ENCODE measurements at regions not wholly inside any gene's neighbourhood (a gene's known extent, or its start where the extent isn't known, plus 50 kb on each side); places are given as distances from the start of the nearest gene placed in this dataset.

GRCh38 chr13:32895296-32895695 is 120.9 kb upstream of the KL start (continued):
- no peak for TF ChIP-seq ZNF687 (CRISPR knock-in tag; IDR thresholded peaks at IDR 0.05)
- no peak for TF ChIP-seq PATZ1 (CRISPR knock-in tag; IDR thresholded peaks at IDR 0.05)

GRCh38 chr13:32897296-32897695 is 118.9 kb upstream of the KL start:
- H2AFZ ChIP-seq (ENCODE audit: low read length): no peak overlapping the region
- FAIRE-seq (no peak), ATAC-seq (no peak), DNase-seq (ENCODE audit: low spot score) (no peak)
- TF ChIP-seq RXRA (CRISPR knock-in tag; IDR thresholded peaks at IDR 0.05) (no peak), ZNF615 (CRISPR knock-in tag; IDR thresholded peaks at IDR 0.05; ENCODE audit: borderline replicate concordance) (no peak), ZNF678 (CRISPR knock-in tag; IDR thresholded peaks at IDR 0.05) (no peak), ATF7 (IDR thresholded peaks at IDR 0.05) (no peak), ATF7 (CRISPR knock-in tag; IDR thresholded peaks at IDR 0.05) (no peak), TMF1 (CRISPR knock-in tag; IDR thresholded peaks at IDR 0.05; ENCODE audit: low read depth) (no peak), ZBTB14 (CRISPR knock-in tag; IDR thresholded peaks at IDR 0.05) (no peak), ZNF430 (CRISPR knock-in tag; IDR thresholded peaks at IDR 0.05) (no peak), SP1 (IDR thresholded peaks at IDR 0.05) (no peak), SP1 (CRISPR knock-in tag; IDR thresholded peaks at IDR 0.05) (no peak), SIN3B (IDR thresholded peaks at IDR 0.05; ENCODE audit: low read length) (no peak), GLI4 (CRISPR knock-in tag; IDR thresholded peaks at IDR 0.05; ENCODE audit: borderline replicate concordance) (no peak), FOXK2 (IDR thresholded peaks at IDR 0.05) (no peak), FOXA1 (IDR thresholded peaks at IDR 0.05) (no peak), FOXA1 (CRISPR knock-in tag; IDR thresholded peaks at IDR 0.05) (no peak), ZNF256 (CRISPR knock-in tag; conservative IDR thresholded peaks at IDR 0.05) (no peak)
- no TSS peak for BruUV-seq (replicated peaks)
- no peak overlapping the region for H3K4me3 ChIP-seq (replicated peaks in 1 of 3; ENCODE audit: insufficient read depth in 1 of 3, low read depth in 2 of 3, low read length in 3 of 3)
- H3K27ac ChIP-seq (ENCODE audit: extremely low read length, insufficient read depth, low read length): no peak overlapping the region
- no peak overlapping the region for H3K9ac ChIP-seq (ENCODE audit: insufficient read depth, low read depth, low read length)
- H4K20me1 ChIP-seq (ENCODE audit: insufficient read depth, low read length): no peaks in the 10 kb centered on the region
- ChIA-PET CTCF (ENCODE audit: low intra/inter-chr PET ratio, low total read pairs) (no interaction called here), POLR2A (no interaction called here)
- H3K4me1 ChIP-seq (ENCODE audit: insufficient read depth, low read length): no peaks in the 10 kb centered on the region
- H3K36me3 ChIP-seq (replicated peaks in 1 of 2; ENCODE audit: control insufficient read depth in 1 of 2, insufficient read depth in 2 of 2, low read length in 2 of 2): no peaks in the 10 kb centered on the region
- no peaks in the 10 kb centered on the region for H3K79me2 ChIP-seq (ENCODE audit: insufficient read depth, low read length)
- H3K27me3 ChIP-seq (ENCODE audit: control insufficient read depth in 1 of 2, insufficient read depth in 2 of 2, low read length in 2 of 2): peaks cover 1 to 22% of the 10 kb centered on the region in 2 experiments; a peak in 3 of 5 replicates
- no peak overlapping the region for H3K4me2 ChIP-seq (ENCODE audit: low read depth, low read length)
- WGBS (ENCODE audit: low lambda C conversion rate): 30% methylated on average over 4 of the region's 4 CpGs
- no peaks in the 10 kb centered on the region for H3K9me3 ChIP-seq (ENCODE audit: low read length)
- intact Hi-C loops (cut with micrococcal nuclease; ENCODE audit: unreplicated experiment) (no loop called here), in situ Hi-C loops (cut with HindIII; ENCODE audit: extremely low pct_ligation_motif_present, low pct_unique_long_range_greater_than_20kb) (no loop called here)

All from HepG2 (cell line).